H1 (cell line): ENCODE measurements at regions not wholly inside any gene's neighbourhood (a gene's known extent, or its start where the extent isn't known, plus 50 kb on each side); places are given as distances from the start of the nearest gene placed in this dataset.

Experiments used
- CTCF ChIA-PET: fragments of 300-600 bp; sonication (Branson Sonifier 250); formaldehyde crosslinking; loops from one replicate; lab custom pipeline; 2021; ENCODE audit not compliant: partially characterized antibody; lab: Charles Lee
- POLR2A ChIA-PET: fragments of 300-600 bp; sonication (Branson Sonifier 250); formaldehyde crosslinking; loops from one replicate; lab custom pipeline; 2021; ENCODE audit warnings: inconsistent platforms; ENCODE audit not compliant: partially characterized antibody; lab: Charles Lee
- DNase-seq, 2 experiments: peaks; one replicate each; pipeline versions ENCODE4 v3.0.0 to v3.0.0-alpha.2; 2010 to 2022; ENCODE audit warnings: low spot score in 2 of 2, low read depth in 1 of 2, mixed read lengths in 1 of 2
- FAIRE-seq: peaks from 2 replicates; lab custom pipeline; 2011; peaks lifted over from hg19 to GRCh38; lab: Jason Lieb, UNC
- H2AFZ ChIP-seq: 2 replicates; pipeline ENCODE4 v1.8.1; 2012; ENCODE audit warnings: low read length, inconsistent platforms
- H2AK5ac ChIP-seq: 2 replicates; pipeline ENCODE4 v1.6.1; 2013; ENCODE audit warnings: low read depth, low read length
- H2BK120ac ChIP-seq: replicated peaks from 2 replicates; pipeline ENCODE3; 2013; ENCODE audit warnings: low read depth, low read length, inconsistent platforms
- H2BK12ac ChIP-seq: 2 replicates; pipeline ENCODE4 v1.6.1; 2013; ENCODE audit warnings: low read depth, low read length
- H2BK15ac ChIP-seq: 2 replicates; pipeline ENCODE4 v1.6.1; 2013; ENCODE audit warnings: low read length
- H2BK20ac ChIP-seq: 2 replicates; pipeline ENCODE4 v1.6.1; 2013; ENCODE audit warnings: low read length
- H2BK5ac ChIP-seq: 2 replicates; pipeline ENCODE4 v1.6.1; 2013; ENCODE audit warnings: low read depth, low read length
- H3K14ac ChIP-seq: 2 replicates; pipeline ENCODE4 v1.6.1; 2013; ENCODE audit warnings: inconsistent platforms; ENCODE audit not compliant: insufficient read length
- H3K18ac ChIP-seq: 2 replicates; pipeline ENCODE4 v1.6.1; 2013; ENCODE audit warnings: low read length; ENCODE audit errors: extremely low read depth
- H3K23ac ChIP-seq: 2 replicates; pipeline ENCODE4 v1.6.1; 2013; ENCODE audit warnings: inconsistent platforms; ENCODE audit not compliant: insufficient read length
- H3K23me2 ChIP-seq: 2 replicates; pipeline ENCODE4 v1.6.1; 2013; ENCODE audit warnings: low read depth, low read length
- H3K27ac ChIP-seq: 2 replicates; pipeline ENCODE4 v1.6.1; 2011; ENCODE audit warnings: low read depth, low read length, inconsistent platforms
- H3K27me3 ChIP-seq, 4 experiments: replicated peaks in 1 of 4; 1 replicate in 1 of 4; 2 replicates in 3 of 4; pipeline versions ENCODE4 v1.6.1 to v1.8.1; 2011 to 2013; ENCODE audit warnings: low read length in 3 of 4, mild to moderate bottlenecking in 3 of 4, inconsistent platforms in 2 of 4, mixed read lengths in 2 of 4, moderate library complexity in 1 of 4; ENCODE audit not compliant: control insufficient read depth in 3 of 4, insufficient read depth in 3 of 4; ENCODE audit errors: extremely low read depth in 1 of 4
- H3K36me3 ChIP-seq, 4 experiments: 2 replicates each; pipeline versions ENCODE4 v1.6.1 to v1.8.1; 2011 to 2013; ENCODE audit warnings: mild to moderate bottlenecking in 4 of 4, low read length in 3 of 4, moderate library complexity in 2 of 4, control low read depth in 1 of 4, inconsistent platforms in 1 of 4; ENCODE audit not compliant: insufficient read depth in 4 of 4, control insufficient read depth in 2 of 4
- H3K4ac ChIP-seq: replicated peaks from 2 replicates; pipeline ENCODE3; 2013; ENCODE audit warnings: low read length, low read depth, mixed read lengths, inconsistent platforms; ENCODE audit not compliant: insufficient read length
- H3K4me1 ChIP-seq, 4 experiments: replicated peaks in 1 of 4; 1 replicate in 1 of 4; 2 replicates in 3 of 4; pipeline versions ENCODE4 v1.6.1 to v1.8.1; 2011 to 2013; ENCODE audit warnings: low read length in 3 of 4, inconsistent platforms in 2 of 4, mixed read lengths in 1 of 4; ENCODE audit not compliant: insufficient read depth in 4 of 4, control insufficient read depth in 3 of 4
- H3K4me2 ChIP-seq, 2 experiments: 2 replicates each; pipeline versions ENCODE4 v1.6.1 to v1.8.1; 2011 to 2013; ENCODE audit warnings: low read depth in 2 of 2, low read length in 2 of 2, control low read depth in 1 of 2, inconsistent platforms in 1 of 2, mild to moderate bottlenecking in 1 of 2; ENCODE audit not compliant: insufficient read depth in 1 of 2
- H3K4me3 ChIP-seq, 4 experiments: fragments of 200-600, 300-600 bp in 1 of 4; sonication (generic), shearing (Covaris generic), sonication (Bioruptor Twin) in 1 of 4; 2 replicates each; pipeline versions ENCODE4 v1.5.1 to v1.8.1; 2011 to 2016; ENCODE audit warnings: low read length in 4 of 4, low read depth in 3 of 4, control low read depth in 2 of 4, inconsistent platforms in 2 of 4, mild to moderate bottlenecking in 2 of 4, mixed read lengths in 1 of 4, moderate library complexity in 1 of 4; ENCODE audit not compliant: insufficient read depth in 2 of 4; ENCODE audit errors: extremely low read depth in 1 of 4
- H3K56ac ChIP-seq: replicated peaks from 2 replicates; pipeline ENCODE3; 2013; ENCODE audit warnings: low read depth, mild to moderate bottlenecking, mixed read lengths, low read length, inconsistent platforms; ENCODE audit not compliant: insufficient read length
- H3K79me1 ChIP-seq: 2 replicates; pipeline ENCODE4 v1.6.1; 2013; ENCODE audit warnings: low read depth, low read length, control low read depth
- H3K79me2 ChIP-seq, 2 experiments: 2 replicates each; pipeline versions ENCODE4 v1.6.1 to v1.8.1; 2012 to 2013; ENCODE audit warnings: low read length in 2 of 2, mild to moderate bottlenecking in 2 of 2, inconsistent platforms in 1 of 2; ENCODE audit not compliant: insufficient read depth in 2 of 2, control insufficient read depth in 1 of 2
- H3K9ac ChIP-seq, 4 experiments: replicated peaks in 1 of 4; 1 replicate in 1 of 4; 2 replicates in 3 of 4; pipeline versions ENCODE4 v1.6.1 to v1.8.1; 2011 to 2013; ENCODE audit warnings: low read depth in 3 of 4, low read length in 3 of 4, control low read depth in 2 of 4, mild to moderate bottlenecking in 2 of 4, moderate library complexity in 2 of 4, inconsistent platforms in 1 of 4; ENCODE audit errors: extremely low read depth in 1 of 4
- H3K9me3 ChIP-seq, 2 experiments: 2 replicates each; pipeline versions ENCODE4 v1.6.1 to v1.8.1; 2012 to 2013; ENCODE audit warnings: mild to moderate bottlenecking in 2 of 2, moderate library complexity in 2 of 2, control low read depth in 1 of 2, inconsistent platforms in 1 of 2, low read depth in 1 of 2, low read length in 1 of 2, mixed read lengths in 1 of 2; ENCODE audit not compliant: insufficient read depth in 2 of 2
- H4K20me1 ChIP-seq, 2 experiments: replicated peaks in 1 of 2; 2 replicates each; pipeline versions ENCODE3 to v1.8.1; 2011 to 2013; ENCODE audit warnings: inconsistent platforms in 2 of 2, low read length in 2 of 2, mild to moderate bottlenecking in 1 of 2; ENCODE audit not compliant: insufficient read depth in 2 of 2, control insufficient read depth in 1 of 2
- H4K5ac ChIP-seq: 2 replicates; pipeline ENCODE4 v1.6.1; 2013; ENCODE audit warnings: low read length, low read depth, mixed read lengths, inconsistent platforms; ENCODE audit not compliant: insufficient read length
- H4K8ac ChIP-seq: 2 replicates; pipeline ENCODE4 v1.8.0; 2013; ENCODE audit warnings: mild to moderate bottlenecking, moderate library complexity, low read length, inconsistent platforms; ENCODE audit not compliant: insufficient read depth; ENCODE audit errors: extremely low read depth
- H4K91ac ChIP-seq: replicated peaks from 2 replicates; pipeline ENCODE3; 2013; ENCODE audit warnings: low read length, mixed read lengths, inconsistent platforms; ENCODE audit not compliant: insufficient read length
- CTCF ChIP-seq, 3 experiments: IDR thresholded peaks; 1 replicate in 2 of 3; 2 replicates in 1 of 3; pipeline versions ENCODE4 v1.5.1 to v1.6.1; 2011; ENCODE audit warnings: low read length in 3 of 3, mild to moderate bottlenecking in 3 of 3, inconsistent platforms in 2 of 3, low read depth in 1 of 3, moderate library complexity in 1 of 3; ENCODE audit not compliant: insufficient read depth in 1 of 3; ENCODE audit errors: control extremely low read depth in 1 of 3
- E2F6 ChIP-seq: IDR thresholded peaks from 2 replicates; pipeline ENCODE4 v1.6.1; 2012; ENCODE audit warnings: inconsistent platforms
- FOSL1 ChIP-seq: IDR thresholded peaks from 2 replicates; pipeline ENCODE4 v1.6.1; 2011; ENCODE audit warnings: mild to moderate bottlenecking, low read depth, low read length, moderate library complexity; ENCODE audit not compliant: insufficient read depth
- KDM5A ChIP-seq: fragments of 200-600 bp; IDR thresholded peaks from 2 replicates; pipeline ENCODE4 v1.7.1; 2012; ENCODE audit warnings: mild to moderate bottlenecking, low read length, inconsistent platforms, mixed read lengths
- POU5F1 ChIP-seq: IDR thresholded peaks from 2 replicates; pipeline ENCODE4 v1.6.1; 2011; ENCODE audit warnings: low read depth, mild to moderate bottlenecking, low read length, moderate library complexity
- TAF1 ChIP-seq: IDR thresholded peaks from 2 replicates; pipeline ENCODE4 v1.6.1; 2011; ENCODE audit warnings: mild to moderate bottlenecking, low read depth, low read length
- TCF12 ChIP-seq: IDR thresholded peaks from 2 replicates; pipeline ENCODE4 v1.6.1; 2011; ENCODE audit warnings: low read depth, mild to moderate bottlenecking, low read length
- WGBS, 2 experiments: shearing (Covaris generic) in 1 of 2; methylation state at CpG; one replicate each; pipeline versions ENCODE4 v1.1.6 to v1.1.7; 2013 to 2015; ENCODE audit warnings: low lambda C conversion rate in 2 of 2, mixed read lengths in 2 of 2, inconsistent platforms in 1 of 2, low coverage in 1 of 2, missing lambda C conversion rate in 1 of 2; ENCODE audit not compliant: insufficient replicate concordance in 2 of 2, insufficient coverage in 1 of 2, insufficient read length in 1 of 2; ENCODE audit errors: extremely low coverage in 1 of 2, missing lambda C conversion rate in 1 of 2; 5-methylcytosine and 5-hydroxymethylcytosine counted together

GRCh38 chr12:97910559-97910958 lies 448.0 kb downstream of the RMST start:
- WGBS, 2 experiments, result 97% methylated on average over 3 of the region's 3 CpGs; no CpG with 5 or more reads in 1 of the 2 experiments
- no peak overlapping the region for H3K23ac ChIP-seq
- TF ChIP-seq E2F6 (no peak), CTCF (IDR thresholded peaks at IDR 0.05; ENCODE audit: control extremely low read depth in 1 of 3, insufficient read depth in 1 of 3, low read depth in 1 of 3, low read length in 3 of 3) (no peak), POU5F1 (no peak), FOSL1 (no peak), TAF1 (no peak), KDM5A (no peak), TCF12 (no peak)
- no peak overlapping the region for H2BK12ac ChIP-seq
- H3K4me3 ChIP-seq, result no peak overlapping the region
- no peak overlapping the region for H4K5ac ChIP-seq
- no peaks in the 10 kb centered on the region; the same call in 1 of the 2 replicates for H3K23me2 ChIP-seq
- no peak overlapping the region for H3K18ac ChIP-seq
- no peak overlapping the region for H2BK15ac ChIP-seq
- FAIRE-seq (no peak), DNase-seq (no peak)
- no peak overlapping the region for H2BK20ac ChIP-seq
- no peaks in the 10 kb centered on the region for H3K79me1 ChIP-seq
- H3K56ac ChIP-seq, result no peak overlapping the region
- H3K4me1 ChIP-seq, result no peaks in the 10 kb centered on the region
- no peaks in the 10 kb centered on the region for H3K27me3 ChIP-seq
- H2BK5ac ChIP-seq, result no peak overlapping the region
- POLR2A ChIA-PET, result interaction anchor here (1.2 kb wide), 1 partner anchor 12 kb away, joined by 4 read pairs; no protein-coding TSS in a partner anchor
- no peak overlapping the region for H2BK120ac ChIP-seq
- no peak overlapping the region for H3K27ac ChIP-seq
- H3K9ac ChIP-seq, result no peak overlapping the region
- no peak overlapping the region for H2AFZ ChIP-seq
- no peak overlapping the region for H3K4ac ChIP-seq
- H4K20me1 ChIP-seq, result no peaks in the 10 kb centered on the region
- H2AK5ac ChIP-seq, result no peak overlapping the region
- H3K14ac ChIP-seq, result no peak overlapping the region
- CTCF ChIA-PET, result interaction anchor here (1.0 kb wide), 1 partner anchor 50 kb away, joined by 3 read pairs; no protein-coding TSS in a partner anchor
- H3K79me2 ChIP-seq, result no peaks in the 10 kb centered on the region
- H3K4me2 ChIP-seq, result no peak overlapping the region
- H4K8ac ChIP-seq, result no peak overlapping the region
- no peaks in the 10 kb centered on the region for H3K9me3 ChIP-seq
- no peaks in the 10 kb centered on the region for H3K36me3 ChIP-seq
- H4K91ac ChIP-seq, result no peak overlapping the region
